Activated CD4-positive, alpha-beta T cell treated with anti-CD3 and anti-CD28 coated beads, Interleukin-2, amount 50 U/mL, for 4 hours (primary cell): ENCODE measurements at regions not wholly inside any gene's neighbourhood (a gene's known extent, or its start where the extent isn't known, plus 50 kb on each side); places are given as distances from the start of the nearest gene placed in this dataset.
"Not testable (repeated sequence)": the region's sequence is repeated elsewhere in the genome, so short reads cannot be mapped to it uniquely, and the experiment has no call there.

ENCODE experiments used
- DNase-seq, 2 experiments: peaks; one replicate each; pipeline ENCODE4 v3.0.0-alpha.2; 2020

DNA sequence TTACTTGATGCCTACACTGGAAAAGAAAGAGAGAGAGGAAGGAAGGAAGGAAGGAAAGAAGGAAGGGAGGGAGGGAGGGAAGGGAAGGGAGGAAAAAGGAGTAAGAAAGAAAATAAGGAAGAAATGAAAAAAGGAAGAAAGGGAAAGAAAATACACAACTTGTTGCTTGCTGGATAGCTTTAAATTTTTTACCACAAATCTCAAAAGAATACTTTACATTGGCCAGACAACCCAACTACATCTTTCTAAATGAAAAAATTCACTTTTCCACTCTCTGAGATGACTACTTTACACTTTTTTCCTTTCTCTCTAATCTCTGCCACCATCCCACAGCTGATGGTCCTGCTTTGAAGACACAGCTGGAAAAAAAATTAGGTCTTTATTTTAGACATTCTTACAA is 228.9 kb upstream of the FAM78B start:
- DNase-seq = no peak

DNA sequence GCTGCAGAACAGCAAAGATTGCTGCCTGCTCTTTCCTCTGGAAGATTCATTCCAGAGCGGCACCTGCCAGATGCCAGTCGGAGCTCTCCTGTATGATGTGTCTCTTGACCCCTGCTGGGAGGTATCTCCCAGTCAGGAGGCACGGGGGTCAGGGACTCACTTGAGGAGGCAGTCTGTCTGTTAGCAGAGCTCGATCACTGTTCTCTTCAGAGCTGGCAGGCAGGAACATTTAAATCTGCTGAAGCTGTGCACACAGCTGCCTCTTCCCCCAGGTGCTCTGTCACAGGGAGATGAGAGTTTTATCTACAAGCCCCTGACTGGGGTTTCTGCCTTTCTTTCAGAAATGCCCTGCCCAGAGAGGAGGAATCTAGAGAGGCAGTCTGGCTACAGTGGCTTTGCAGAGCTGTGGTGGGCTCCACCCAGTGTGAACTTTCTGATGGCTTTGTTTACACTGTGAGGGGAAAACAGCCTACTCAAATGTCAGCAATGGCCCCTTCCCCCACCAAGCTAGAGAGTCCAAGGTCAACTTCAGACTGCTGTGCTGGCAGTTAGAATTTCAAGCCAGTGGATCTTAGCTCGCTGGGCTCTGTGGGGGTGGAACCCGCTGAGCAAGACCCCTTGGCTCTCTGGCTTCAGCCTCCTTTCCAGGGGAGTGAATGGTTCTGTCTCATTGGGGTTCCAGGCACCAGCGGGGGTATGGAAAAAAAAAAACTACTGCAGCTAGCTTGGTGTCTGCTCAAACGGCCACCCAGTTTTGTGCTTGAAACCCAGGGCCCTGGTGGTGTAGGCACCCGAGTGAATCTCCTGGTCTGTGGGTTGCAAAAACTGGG is 242.7 kb upstream of the FAM78B start:
- not testable (repeated sequence) for DNase-seq

DNA sequence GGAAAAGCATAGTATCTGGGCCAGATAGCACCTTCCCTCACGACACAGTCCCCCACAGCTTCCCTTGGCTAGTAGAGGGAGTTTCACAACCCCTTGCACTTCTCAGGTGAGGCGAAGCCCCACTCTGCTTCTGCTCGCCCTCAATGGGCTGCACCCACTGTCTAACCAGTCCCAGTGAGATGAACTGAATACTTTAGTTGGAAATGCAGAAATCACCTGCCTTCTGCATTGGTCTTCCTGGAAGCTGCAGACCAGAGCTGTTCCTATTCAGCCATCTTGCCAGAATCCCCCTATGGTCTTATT is 243.2 kb upstream of the FAM78B start:
- DNase-seq = no peak

DNA sequence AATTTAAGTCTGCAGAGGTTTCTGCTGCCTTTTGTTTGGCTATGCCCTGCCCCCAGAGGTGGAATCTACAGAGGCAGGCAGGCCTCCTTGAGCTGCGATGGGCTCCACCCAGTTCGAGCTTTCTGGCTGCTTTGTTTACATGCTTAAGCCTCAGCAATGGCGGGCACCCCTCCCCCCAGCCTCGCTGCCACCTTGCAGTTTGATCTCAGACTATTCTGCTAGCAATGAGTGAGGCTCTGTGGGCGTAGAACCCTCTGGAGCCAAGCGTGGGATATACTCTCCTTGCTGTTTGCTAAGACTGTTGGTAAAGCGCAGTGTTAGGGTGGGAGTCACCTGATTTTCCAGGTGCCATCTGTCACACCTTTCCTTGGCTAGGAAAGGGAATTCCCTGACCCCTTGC is 250.0 kb upstream of the FAM78B start:
- not testable (repeated sequence) for DNase-seq

DNA sequence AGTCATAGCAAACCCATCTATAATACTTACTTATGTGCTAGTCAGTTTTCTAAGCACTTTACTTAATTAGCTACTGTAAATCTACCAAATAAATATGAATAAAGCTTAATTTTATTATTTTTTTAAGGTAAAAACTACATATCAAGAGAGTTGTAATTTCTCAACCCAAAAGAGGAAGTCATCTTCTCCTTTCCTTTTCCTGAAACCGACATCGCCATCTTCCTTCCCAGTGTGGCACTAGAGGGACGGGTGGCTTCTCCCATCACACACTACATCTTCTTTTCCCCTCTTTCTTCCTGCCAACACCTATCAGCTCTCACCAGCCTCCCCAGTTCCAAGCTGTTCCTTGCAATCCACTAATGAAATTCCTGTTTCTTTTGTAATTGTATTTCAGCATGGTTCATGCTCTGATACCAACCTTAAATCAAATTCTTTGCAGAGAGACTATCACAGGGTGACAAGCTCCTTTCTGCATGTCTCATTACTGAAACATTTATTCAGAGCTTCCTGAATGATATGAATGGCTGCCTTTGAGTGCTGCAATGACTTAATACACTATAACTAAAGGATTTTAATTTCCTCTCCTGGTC is 251.6 kb upstream of the FAM78B start:
- no peak for DNase-seq

DNA sequence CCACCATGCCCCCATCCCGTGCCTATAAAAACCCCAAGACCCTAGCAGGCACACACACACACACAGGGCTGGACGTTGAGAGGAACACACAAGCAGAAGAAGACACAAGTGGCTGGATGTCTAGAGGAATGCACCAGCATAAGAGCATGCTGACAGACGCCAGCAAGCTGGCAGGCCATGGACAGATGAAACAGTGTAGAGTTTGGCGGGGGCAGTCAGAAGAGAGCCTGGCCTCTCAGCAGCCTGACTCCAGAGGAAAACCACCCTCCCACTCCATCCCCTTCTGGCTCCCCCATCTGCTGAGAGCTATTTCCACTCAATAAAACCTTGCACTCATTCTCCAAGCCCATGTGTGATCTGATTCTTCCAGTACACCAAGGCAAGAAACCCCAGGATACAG is 255.8 kb upstream of the FAM78B start:
- not testable (repeated sequence) for DNase-seq

DNA sequence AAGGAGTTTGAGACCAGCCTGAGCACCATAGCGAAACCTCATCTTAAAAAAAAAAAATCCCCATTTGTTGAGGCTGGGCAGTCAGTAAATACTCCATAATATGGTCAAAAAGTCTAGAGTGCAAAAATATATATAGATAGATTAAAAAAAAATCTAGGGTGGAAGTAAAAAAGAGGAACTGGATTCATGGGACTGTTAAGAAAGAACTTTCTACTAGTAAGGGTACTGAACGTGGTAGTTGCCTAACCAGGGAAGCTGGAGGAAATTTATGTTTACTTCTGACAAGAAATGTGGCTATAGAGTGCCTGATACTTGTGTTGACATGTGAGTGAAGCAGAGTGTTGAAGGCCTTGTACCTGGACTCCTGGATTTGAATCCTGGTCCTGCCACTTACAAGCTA is 265.9 kb upstream of the FAM78B start:
- no peak for DNase-seq

DNA sequence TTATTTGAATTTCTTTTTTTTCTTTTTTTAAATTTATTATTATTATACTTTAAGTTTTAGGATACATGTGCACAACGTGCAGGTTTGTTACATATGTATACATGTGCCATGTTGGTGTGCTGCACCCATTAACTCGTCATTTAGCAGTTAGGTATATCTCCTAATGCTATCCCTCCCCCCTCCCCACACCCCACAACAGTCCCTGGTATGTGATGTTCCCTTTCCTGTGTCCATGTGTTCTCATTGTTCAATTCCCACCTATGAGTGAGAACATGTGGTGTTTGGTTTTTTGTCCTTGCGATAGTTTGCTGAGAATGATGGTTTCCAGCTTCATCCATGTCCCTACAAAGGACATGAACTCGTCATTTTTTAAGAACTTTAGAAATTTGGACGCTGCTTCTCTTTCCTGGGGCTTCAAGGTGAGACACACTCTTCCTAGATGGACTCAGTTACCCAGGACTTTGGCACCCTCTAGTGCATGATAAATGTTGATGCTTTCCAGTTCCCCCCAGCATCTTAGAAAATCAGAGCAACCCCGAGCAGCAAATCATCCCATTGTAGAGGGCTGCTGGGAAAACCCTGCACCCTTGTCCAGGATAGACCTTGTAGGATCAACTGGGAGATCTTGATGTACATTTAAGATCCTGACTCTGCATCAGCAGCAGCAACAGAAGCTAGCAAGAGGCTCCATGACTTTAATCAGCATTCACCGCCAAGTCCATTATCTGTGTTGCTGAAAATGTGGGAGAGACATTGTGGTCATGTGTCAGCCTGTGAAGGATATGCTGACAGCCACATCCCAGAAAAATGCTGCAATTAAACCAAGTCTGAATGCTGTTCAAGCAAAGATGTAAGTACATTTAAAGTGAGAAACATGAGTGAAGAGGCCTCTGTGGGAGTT is 266.9 kb upstream of the FAM78B start:
- not testable (repeated sequence) for DNase-seq

DNA sequence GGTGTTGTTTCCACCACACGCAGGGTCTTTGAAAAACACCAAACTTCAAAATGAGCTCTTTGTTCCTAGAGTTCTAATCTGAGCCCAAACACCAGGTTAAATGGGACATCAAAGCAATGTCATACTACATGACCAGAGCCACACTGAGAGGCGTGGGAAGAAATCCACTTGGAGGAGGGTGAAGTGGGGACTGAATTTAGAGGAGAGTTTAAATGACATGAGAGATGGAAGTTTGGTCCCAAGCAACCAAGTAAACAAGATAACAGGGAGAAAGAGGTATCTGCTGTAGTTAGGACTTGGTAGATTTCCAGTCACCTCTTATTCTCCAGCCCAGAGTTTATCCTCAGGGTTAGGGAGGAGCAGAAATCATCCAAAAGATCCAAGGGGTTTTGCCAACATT is 290.9 kb upstream of the FAM78B start:
- DNase-seq = no peak

DNA sequence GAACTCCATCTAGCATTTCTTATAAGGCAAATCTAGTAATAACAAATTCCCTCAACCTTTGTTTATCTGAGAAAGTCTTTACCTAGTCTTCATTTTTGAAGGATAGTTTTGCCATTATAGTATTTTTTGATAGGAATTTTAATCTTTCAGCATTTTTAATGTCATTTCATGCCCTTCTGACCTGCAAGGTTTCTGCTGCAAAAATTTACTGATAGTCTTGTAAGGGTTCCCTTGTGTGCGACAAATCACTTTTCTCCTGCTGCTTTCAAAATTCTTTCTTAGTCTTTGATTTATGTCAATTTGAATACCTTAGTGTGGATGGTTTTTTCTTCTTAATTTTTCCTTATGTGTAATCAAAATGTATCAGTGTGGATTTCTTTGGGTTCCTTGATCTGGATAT is 297.5 kb upstream of the FAM78B start:
- DNase-seq = no peak

DNA sequence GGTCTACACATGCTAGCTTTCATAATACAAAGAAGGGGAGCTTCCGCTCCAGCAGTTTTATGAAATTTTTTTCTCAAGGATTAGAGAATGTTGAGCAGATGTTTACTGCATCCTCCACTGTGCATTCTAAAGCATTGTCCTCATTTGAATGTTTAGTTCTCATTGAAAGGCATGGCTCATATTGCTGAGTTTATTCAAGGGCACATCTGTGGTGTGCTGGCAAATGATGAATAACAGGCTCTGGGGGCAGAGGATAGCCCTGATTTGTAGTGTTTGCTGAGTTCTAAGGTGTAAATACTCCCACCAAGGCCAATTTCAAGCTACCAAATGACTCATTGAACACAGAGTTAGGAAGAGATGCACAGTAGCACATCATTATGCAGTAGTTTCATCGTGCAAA is 303.2 kb upstream of the FAM78B start:
- DNase-seq = no peak

DNA sequence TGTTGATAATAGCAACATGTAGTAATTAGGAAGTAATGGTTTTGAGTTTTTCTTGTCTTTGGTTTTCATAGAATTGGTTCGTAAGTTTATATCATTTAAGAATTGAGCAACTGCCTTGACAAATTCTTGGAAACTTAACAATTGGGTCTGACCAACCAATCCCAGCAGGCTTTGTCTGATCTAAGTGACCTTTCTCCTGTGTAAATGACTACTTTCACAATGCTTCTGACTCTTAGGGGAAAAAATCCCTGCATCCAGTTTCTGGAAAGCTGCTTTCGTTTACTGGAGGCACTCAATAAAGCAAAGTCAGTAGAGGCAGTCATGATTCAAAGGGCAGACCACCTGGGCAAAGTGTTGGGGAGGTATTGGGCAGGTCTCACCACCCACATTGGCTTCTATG is 303.6 kb upstream of the FAM78B start:
- no peak for DNase-seq

DNA sequence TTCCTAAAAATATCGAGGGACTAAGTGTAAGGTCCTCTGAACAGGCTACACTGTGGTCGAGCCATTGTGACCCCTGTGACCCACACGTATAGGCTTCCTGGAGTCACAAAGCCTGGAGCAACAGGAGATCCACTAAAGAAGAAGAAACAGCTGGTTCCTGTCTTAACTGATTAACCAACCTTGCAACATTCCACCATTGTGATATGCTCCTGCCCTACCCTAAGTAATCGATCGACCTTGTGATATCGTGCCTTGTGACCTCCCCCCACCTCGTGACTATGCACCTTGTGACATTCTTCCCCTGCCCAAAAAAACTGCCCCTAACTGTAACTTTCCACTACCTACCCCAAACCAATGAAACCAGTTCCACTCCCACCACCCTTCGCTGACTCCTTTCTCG is 304.6 kb upstream of the FAM78B start:
- DNase-seq = no peak

DNA sequence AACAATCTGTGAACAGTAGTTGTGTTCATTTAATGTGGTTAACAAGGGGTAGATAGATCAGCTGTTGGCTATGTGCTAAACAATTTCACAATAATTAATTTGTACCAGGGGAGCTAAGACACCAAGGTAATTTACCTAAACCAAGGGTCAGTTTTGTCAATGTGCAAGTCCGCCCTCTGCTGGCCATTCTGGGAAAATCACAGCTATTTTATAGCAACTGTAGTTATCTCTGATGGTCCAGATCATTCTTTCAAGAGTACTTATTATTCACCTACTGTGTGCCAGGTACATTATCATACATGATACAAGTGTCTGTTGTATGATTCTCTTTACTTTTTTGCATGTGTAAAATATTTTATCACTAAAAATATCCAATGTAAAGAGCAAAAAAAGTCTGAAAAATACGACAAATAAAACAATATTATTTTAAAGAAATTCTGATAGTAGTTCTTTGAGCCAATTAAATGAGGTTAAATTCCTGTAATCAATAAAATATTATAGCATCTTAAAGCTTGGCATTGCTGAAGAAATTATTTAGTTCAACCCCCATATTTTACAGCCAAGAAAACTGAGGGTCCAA is 312.3 kb upstream of the FAM78B start:
- DNase-seq = peak; percentile 33 to 41

DNA sequence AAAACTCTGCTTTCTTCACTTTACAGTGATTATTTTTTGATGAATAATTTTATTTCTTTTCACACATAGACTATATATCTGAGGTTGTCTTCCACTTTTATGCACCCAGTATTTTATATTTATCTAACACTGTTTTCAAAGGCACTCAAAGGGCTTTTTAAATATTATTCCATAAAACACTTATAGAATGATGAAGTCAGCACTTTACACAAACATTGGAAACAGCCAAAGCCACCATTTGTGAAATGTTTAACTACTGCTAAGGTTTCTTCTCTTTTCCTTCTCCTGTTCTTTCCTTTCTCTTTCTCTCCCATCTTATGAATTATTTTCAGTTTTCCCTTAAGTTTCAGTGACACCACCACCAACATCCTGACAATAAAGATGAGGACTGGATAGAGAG is 317.7 kb upstream of the FAM78B start:
- no peak for DNase-seq

DNA sequence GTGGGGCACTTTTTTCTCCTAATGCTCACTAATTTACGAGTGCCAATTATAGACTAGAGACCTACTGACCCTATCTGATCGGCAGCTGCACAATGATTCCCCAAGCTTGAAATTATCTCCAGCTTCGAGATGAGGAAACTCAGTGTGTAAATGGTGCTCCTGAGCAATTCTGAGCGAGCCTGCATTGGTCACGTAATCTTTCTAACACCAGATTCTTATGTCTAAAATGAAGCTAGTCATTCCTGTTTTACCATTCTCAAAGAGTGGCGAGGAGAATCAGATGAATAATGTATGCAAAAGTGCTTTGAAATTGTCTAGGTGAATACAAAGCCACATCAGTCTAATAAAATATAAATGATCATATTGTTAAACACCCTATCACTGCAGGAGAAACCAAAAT is 318.1 kb upstream of the FAM78B start:
- DNase-seq = no peak

DNA sequence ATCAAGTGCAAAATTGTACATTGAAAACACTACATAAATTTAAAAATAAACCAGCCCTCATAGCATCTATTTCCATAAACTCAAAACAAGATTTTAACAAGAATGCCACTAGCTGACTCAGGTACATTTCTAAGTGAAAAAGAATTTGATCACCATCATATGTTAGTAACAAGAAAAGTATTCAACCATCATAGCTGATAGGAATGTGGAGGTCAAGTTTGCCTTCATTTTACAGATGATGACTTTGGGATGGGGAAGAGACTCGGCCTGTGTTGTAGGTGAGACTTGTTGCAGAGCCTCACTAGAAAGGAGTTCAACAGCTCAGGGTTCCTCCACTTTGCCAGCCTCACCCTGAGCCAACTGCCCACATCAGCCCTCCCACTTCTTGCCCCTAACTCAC is 318.8 kb upstream of the FAM78B start:
- DNase-seq = no peak

DNA sequence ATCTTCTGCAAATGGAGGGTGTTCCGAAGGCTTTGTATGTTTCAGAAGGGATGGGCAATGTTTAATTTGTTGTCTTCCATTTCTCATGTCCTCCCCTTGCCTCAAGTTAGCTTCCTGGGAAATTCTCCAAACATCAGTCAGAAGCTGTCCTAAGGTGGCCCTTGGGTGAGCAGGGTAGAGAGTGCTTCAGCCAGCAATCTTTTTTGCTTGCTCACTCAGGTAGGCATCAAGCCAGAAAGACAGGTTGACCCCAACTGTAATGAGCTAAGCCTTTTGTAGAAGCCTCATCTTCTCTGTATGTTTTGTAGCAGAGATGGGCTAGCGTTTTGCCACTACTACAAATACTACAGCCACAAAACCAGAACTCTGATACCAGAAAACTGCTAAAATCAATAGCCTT is 321.5 kb upstream of the FAM78B start:
- no peak for DNase-seq

DNA sequence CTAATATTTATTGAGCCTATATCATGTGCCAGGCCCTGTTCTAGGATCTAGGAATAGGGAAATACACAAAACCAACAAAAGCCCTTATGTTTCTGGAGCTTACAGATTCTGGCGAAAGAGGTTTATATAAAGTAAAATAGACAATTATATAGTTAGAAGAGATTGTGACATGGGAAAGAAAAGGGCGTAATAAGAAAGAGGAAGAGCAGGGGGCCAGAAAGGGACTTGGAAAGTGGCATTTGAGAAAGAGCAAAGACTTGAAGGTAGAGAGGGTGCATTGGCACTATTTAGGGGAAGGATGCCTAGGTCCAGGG is 322.5 kb upstream of the FAM78B start:
- DNase-seq = no peak

DNA sequence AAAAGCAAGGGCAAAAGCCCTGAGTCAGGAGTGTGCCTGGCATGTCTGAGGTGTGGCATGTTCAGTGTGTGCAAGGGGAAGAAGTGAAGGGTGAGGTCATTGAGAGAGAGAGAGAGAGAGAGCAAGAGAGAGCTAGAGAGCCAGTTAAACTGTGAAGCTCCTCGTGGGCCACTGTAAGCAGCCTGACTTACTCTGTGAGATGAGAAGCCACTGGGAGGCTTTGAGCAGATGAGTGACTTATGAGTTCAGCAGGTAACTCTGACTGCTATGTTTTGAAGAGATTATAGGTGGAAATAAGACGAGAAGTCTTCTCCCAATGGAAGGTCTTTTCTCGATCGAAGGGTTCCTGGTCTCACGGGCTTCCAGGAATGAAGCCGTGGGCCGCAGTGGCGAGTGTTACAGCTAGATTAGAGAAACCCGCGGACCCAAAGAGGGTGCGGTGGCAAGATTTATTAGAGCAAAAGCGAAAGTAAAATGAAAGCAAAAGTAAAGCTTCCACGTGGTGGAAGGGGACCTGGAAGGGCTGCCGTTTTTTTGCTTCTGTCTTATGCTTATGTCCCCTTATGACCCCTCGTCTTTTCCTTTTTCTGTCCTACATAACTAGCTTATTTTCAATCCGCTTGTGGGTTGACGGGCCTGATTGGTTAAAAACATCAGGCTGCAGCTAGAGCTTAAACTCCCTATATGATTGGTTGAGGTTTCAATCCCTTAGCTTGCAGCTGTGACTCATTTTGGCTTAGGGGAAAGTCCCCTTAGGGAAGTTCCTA is 323.1 kb upstream of the FAM78B start:
- DNase-seq = peak; percentile 28 to 31

DNA sequence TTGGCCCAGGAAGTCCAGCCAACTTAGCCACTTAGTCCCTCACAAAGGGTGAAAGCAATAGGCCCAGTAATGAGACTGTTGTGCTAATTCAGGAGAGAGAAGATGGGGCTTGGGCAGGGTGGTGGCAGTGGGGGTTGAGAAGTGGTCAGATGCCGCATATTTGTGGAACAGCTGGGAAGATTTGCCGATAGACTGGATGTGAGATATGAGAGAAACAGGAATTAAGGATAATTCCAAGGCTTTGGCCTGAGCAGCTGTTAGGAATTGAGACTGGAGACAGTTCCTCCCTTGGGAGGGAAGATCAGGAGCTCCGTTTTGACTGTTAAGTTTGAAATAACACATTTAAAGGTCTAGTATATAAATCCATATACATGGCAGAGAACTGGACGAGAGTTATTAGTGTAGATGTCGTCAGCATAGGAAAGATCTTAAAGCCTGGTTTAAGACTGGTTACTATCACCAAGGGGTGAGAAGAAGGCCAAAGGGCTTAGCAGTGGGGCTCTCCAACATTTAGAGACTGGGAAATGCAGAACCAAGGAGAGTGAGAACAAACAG is 323.7 kb upstream of the FAM78B start:
- DNase-seq = no peak

DNA sequence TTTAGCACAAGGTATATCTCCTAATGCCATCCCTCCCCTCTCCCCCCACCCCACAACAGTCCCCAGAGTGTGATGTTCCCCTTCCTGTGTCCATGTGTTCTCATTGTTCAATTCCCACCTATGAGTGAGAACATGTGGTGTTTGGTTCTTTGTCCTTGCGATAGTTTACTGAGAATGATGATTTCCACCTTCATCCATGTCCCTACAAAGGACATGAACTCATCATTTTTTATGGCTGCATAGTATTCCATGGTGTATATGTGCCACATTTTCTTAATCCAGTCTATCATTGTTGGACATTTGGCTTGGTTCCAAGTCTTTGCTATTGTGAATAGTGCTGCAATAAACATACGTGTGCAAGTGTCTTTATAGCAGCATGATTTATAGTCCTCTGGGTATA is 327.0 kb upstream of the FAM78B start:
- not testable (repeated sequence) for DNase-seq

DNA sequence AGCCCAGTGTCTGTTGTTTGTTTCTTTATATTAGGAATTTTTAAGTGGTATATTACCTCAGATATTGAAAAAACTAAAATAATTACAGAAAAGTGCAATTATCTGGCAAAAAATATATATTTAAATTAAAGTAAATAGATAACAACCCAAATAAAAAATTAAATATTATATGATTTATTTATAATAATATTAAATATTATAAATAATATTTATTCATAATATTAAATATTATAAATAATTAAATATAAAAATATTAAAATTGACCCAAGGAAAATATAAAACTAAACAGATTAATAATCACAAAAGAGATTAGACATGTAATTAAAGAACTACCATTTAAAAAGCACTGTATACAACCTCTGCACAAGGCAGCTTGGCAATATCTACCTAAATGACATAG is 331.9 kb upstream of the POGK start:
- no peak for DNase-seq
